Smooth muscle cell (in vitro differentiated cells): ENCODE measurements at regions not wholly inside any gene's neighbourhood (a gene's known extent, or its start where the extent isn't known, plus 50 kb on each side); places are given as distances from the start of the nearest gene placed in this dataset.
"Not testable (repeated sequence)": the region's sequence is repeated elsewhere in the genome, so short reads cannot be mapped to it uniquely, and the experiment has no call there.

Source experiments
- DNase-seq: peaks from one replicate; lab custom pipeline; 2025; ENCODE audit not compliant: unreplicated experiment; lab: John Stamatoyannopoulos, UW
- H2AFZ ChIP-seq: fragments of 200-600 bp; sonication (generic); 2 replicates; pipeline ENCODE4 v1.6.0; 2016; ENCODE audit warnings: antibody characterized with exemption, low read depth, mild to moderate bottlenecking
- H3F3A ChIP-seq: fragments of 200-600 bp; sonication (generic); 2 replicates; pipeline ENCODE4 v1.6.0; 2017; ENCODE audit warnings: antibody characterized with exemption, low read depth
- H3K27ac ChIP-seq: fragments of 200-600 bp; sonication (generic); 2 replicates; pipeline ENCODE4 v1.5.1; 2016; ENCODE audit warnings: low read depth, mild to moderate bottlenecking
- H3K27me3 ChIP-seq: fragments of 200-600 bp; sonication (generic); 2 replicates; pipeline ENCODE4 v1.6.1; 2016; ENCODE audit warnings: low read depth, mild to moderate bottlenecking
- H3K36me3 ChIP-seq: fragments of 200-600 bp; sonication (generic); 2 replicates; pipeline ENCODE4 v1.5.1; 2016; ENCODE audit warnings: low read depth
- H3K4me1 ChIP-seq: fragments of 200-600 bp; sonication (generic); 2 replicates; pipeline ENCODE4 v1.5.1; 2016; ENCODE audit warnings: low read depth
- H3K4me2 ChIP-seq: fragments of 200-600 bp; sonication (generic); 2 replicates; pipeline ENCODE4 v1.6.0; 2016; ENCODE audit warnings: mild to moderate bottlenecking
- H3K4me3 ChIP-seq: fragments of 200-600 bp; sonication (generic); 2 replicates; pipeline ENCODE4 v1.5.1; 2016; ENCODE audit warnings: mild to moderate bottlenecking
- H3K79me2 ChIP-seq: fragments of 200-600 bp; sonication (generic); 2 replicates; pipeline ENCODE4 v1.6.0; 2016; ENCODE audit warnings: low read depth, mild to moderate bottlenecking
- H3K9ac ChIP-seq: fragments of 200-600 bp; sonication (generic); 2 replicates; pipeline ENCODE4 v1.6.0; 2016; ENCODE audit warnings: low read depth
- H3K9me3 ChIP-seq: fragments of 200-600 bp; sonication (generic); replicated peaks from 2 replicates; pipeline ENCODE4 v1.5.1; 2016; ENCODE audit warnings: low read depth
- H4K20me1 ChIP-seq: fragments of 200-600 bp; sonication (generic); 2 replicates; pipeline ENCODE4 v1.6.0; 2016; ENCODE audit warnings: low read depth
- CTCF ChIP-seq: fragments of 200-600 bp; sonication (generic); IDR thresholded peaks from 2 replicates; pipeline ENCODE4 v1.5.1; 2017; ENCODE audit warnings: borderline replicate concordance, mild to moderate bottlenecking, antibody characterized with exemption; ENCODE audit not compliant: insufficient read depth, poor library complexity, severe bottlenecking
- WGBS: methylation state at CpG from one replicate; pipeline ENCODE4 v1.1.7; 2016; ENCODE audit warnings: low lambda C conversion rate; 5-methylcytosine and 5-hydroxymethylcytosine counted together

- no peak overlapping the region for H3K4me2 ChIP-seq
- no peak for TF ChIP-seq CTCF
- no peak overlapping the region for H3K27ac ChIP-seq
- no peak overlapping the region for H2AFZ ChIP-seq
- no peaks in the 10 kb centered on the region for H4K20me1 ChIP-seq
- 85% methylated on average over 3 of the region's 3 CpGs for WGBS
- H3K4me1 ChIP-seq: no peaks in the 10 kb centered on the region
- H3K36me3 ChIP-seq: no peaks in the 10 kb centered on the region
- H3F3A ChIP-seq: no peaks in the 10 kb centered on the region
- no peak overlapping the region for H3K9ac ChIP-seq
- H3K9me3 ChIP-seq: no peaks in the 10 kb centered on the region
- H3K4me3 ChIP-seq: no peak overlapping the region
- no peaks in the 10 kb centered on the region for H3K79me2 ChIP-seq
- H3K27me3 ChIP-seq: no peaks in the 10 kb centered on the region
- DNase-seq: no peak
These were observed 111.7 kb upstream of the IZUMO3 start for GRCh38 chr9:24657387-24657786.

DNA sequence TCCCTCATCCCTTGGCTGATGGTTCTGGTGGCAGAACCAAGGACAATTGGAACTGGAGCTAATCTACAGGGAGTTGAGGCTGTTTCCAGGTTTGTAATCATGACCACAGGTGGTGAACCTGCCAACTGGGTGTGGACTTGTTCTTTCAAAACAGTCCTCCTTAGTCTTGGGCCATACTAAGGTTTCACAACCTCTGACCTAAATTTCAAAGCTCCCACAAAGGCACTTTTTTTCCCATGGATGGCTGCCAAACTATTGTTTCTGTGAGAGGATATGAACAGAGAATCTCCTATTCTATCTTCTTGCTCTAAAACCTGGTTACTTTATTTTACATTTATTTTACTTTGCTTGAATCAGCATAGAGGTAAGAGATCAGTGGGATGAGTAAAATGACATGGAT, 106.5 kb upstream of the IZUMO3 start:
- no peaks in the 10 kb centered on the region for H3K9me3 ChIP-seq

GRCh38 chr9:24628809-24629208, 83.1 kb upstream of the IZUMO3 start:
- H3K4me3 ChIP-seq, H3F3A ChIP-seq, H3K4me2 ChIP-seq, H4K20me1 ChIP-seq, DNase-seq, H3K27ac ChIP-seq, H2AFZ ChIP-seq, H3K4me1 ChIP-seq, H3K9ac ChIP-seq, H3K79me2 ChIP-seq, H3K27me3 ChIP-seq, H3K36me3 ChIP-seq, H3K9me3 ChIP-seq: not testable (repeated sequence)
- WGBS: 91% methylated on average over 3 of the region's 3 CpGs

More for the DNA sequence above, 106.5 kb upstream of the IZUMO3 start:
- no peaks in the 10 kb centered on the region for H4K20me1 ChIP-seq
- H3F3A ChIP-seq: no peaks in the 10 kb centered on the region
- DNase-seq: no peak
- TF ChIP-seq CTCF: no peak
- no peaks in the 10 kb centered on the region for H3K36me3 ChIP-seq
- H3K4me1 ChIP-seq: no peaks in the 10 kb centered on the region
- H3K9ac ChIP-seq: no peak overlapping the region
- no peak overlapping the region for H2AFZ ChIP-seq
- no peaks in the 10 kb centered on the region for H3K27me3 ChIP-seq
- no peak overlapping the region for H3K4me2 ChIP-seq
- H3K4me3 ChIP-seq: no peak overlapping the region
- H3K27ac ChIP-seq: no peak overlapping the region
- no peaks in the 10 kb centered on the region for H3K79me2 ChIP-seq

DNA sequence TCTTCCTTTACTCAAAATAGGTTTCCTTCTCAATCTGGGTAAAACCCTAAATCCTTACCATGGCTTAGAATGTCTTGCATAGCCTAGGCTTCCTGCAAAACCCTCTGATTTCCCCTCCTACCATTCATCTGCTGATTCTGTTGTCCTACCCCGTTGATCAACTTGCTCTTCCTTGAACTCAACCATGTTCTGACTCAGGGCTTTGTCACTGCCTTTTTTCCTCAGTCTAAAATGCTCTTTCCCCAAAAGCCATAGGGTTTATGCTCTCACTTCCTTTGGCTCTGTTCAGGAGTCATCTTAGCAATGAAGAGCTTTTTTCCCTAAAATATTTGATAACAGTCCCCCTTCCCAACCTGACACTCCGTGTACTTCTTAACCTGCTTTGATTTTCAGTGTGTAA, 79.4 kb upstream of the IZUMO3 start:
- no peaks in the 10 kb centered on the region for H3K36me3 ChIP-seq
- no peak for TF ChIP-seq CTCF
- no peaks in the 10 kb centered on the region for H3K79me2 ChIP-seq
- H3K9ac ChIP-seq: no peak overlapping the region
- no peak overlapping the region for H3K4me3 ChIP-seq
- H4K20me1 ChIP-seq: no peaks in the 10 kb centered on the region
- no peak for DNase-seq
- no peaks in the 10 kb centered on the region for H3F3A ChIP-seq
- H2AFZ ChIP-seq: no peak overlapping the region
- no peaks in the 10 kb centered on the region for H3K4me1 ChIP-seq
- WGBS: 85% methylated on average over 2 of the region's 2 CpGs
- no peaks in the 10 kb centered on the region for H3K27me3 ChIP-seq
- no peak overlapping the region for H3K27ac ChIP-seq
- H3K9me3 ChIP-seq: no peaks in the 10 kb centered on the region
- H3K4me2 ChIP-seq: no peak overlapping the region
